GM12878 (cell line): ENCODE measurements at regions not wholly inside any gene's neighbourhood (a gene's known extent, or its start where the extent isn't known, plus 50 kb on each side); places are given as distances from the start of the nearest gene placed in this dataset.

Source experiments
- ATAC-seq: fragments of 200-7000 bp; cut with Tn5 transposase; 3 replicates; pipeline ENCODE4 v1.9.1; 2020; ENCODE audit warnings: mild to moderate bottlenecking, moderate library complexity
- BruUV-seq: library from RNA; stranded (reverse); fragments of 400-500 nt; replicated peaks from 2 replicates; lab custom pipeline; 2021; lab: Mats Ljungman, UMichigan
- CTCF ChIA-PET: fragments of 300-600 bp; sonication (Branson Sonifier 250); formaldehyde crosslinking; extraction: SDS; loops from one replicate; lab custom pipeline; 2021; ENCODE audit warnings: inconsistent platforms; lab: Yijun Ruan, JAX
- POLR2A ChIA-PET: fragments of 350-600 bp; formaldehyde crosslinking; extraction: SDS; loops from one replicate; lab custom pipeline; 2021; ENCODE audit warnings: inconsistent platforms; lab: Charles Lee
- RAD21 ChIA-PET: fragments of 300-600 bp; sonication (Branson Sonifier 250); formaldehyde crosslinking; loops from one replicate; lab custom pipeline; 2023; ENCODE audit warnings: antibody characterized with exemption; ENCODE audit not compliant: unreplicated experiment; lab: Charles Lee
- SMC1A ChIA-PET: fragments of 300-600 bp; sonication (Branson Sonifier 250); formaldehyde crosslinking; loops from one replicate; lab custom pipeline; 2023; ENCODE audit not compliant: unreplicated experiment, uncharacterized antibody; lab: Charles Lee
- DNase-seq: peaks from one replicate; pipeline ENCODE4 v3.0.0-alpha.2; 2011; ENCODE audit warnings: low read depth, low spot score
- FAIRE-seq: peaks from 3 replicates; lab custom pipeline; 2011; peaks lifted over from hg19 to GRCh38; lab: Jason Lieb, UNC
- H2AFZ ChIP-seq: 2 replicates; pipeline ENCODE4 v1.6.0; 2011; ENCODE audit warnings: low read depth, low read length, control low read depth; ENCODE audit not compliant: control insufficient read depth
- H3K27ac ChIP-seq: 2 replicates; pipeline ENCODE4 v1.5.1; 2011; ENCODE audit warnings: control low read depth; ENCODE audit not compliant: control insufficient read depth, insufficient read depth
- H3K27me3 ChIP-seq, 2 experiments: replicated peaks in 1 of 2; 2 replicates each; pipeline versions ENCODE4 v1.6.0 to v1.6.1; 2011; ENCODE audit warnings: low read length in 1 of 2; ENCODE audit not compliant: control insufficient read depth in 2 of 2, insufficient read depth in 2 of 2
- H3K36me3 ChIP-seq, 2 experiments: 2 replicates each; pipeline ENCODE4 v1.5.1; 2011; ENCODE audit warnings: low read length in 1 of 2; ENCODE audit not compliant: control insufficient read depth in 2 of 2, insufficient read depth in 2 of 2
- H3K4me1 ChIP-seq: 2 replicates; pipeline ENCODE4 v1.6.1; 2011; ENCODE audit warnings: mild to moderate bottlenecking, low read length, moderate library complexity, mixed read lengths; ENCODE audit not compliant: control insufficient read depth, insufficient read depth
- H3K4me2 ChIP-seq: 2 replicates; pipeline ENCODE4 v1.6.0; 2011; ENCODE audit warnings: control low read depth; ENCODE audit not compliant: control insufficient read depth, insufficient read depth
- H3K4me3 ChIP-seq: fragments of 200-600 bp; sonication (generic); 2 replicates; pipeline ENCODE4 v1.5.1; 2016
- H3K79me2 ChIP-seq: 2 replicates; pipeline ENCODE4 v1.6.0; 2011; ENCODE audit warnings: low read length; ENCODE audit not compliant: control insufficient read depth, insufficient read depth
- H3K9ac ChIP-seq: 2 replicates; pipeline ENCODE4 v1.8.0; 2011; ENCODE audit warnings: low read length, control low read depth, mixed read lengths; ENCODE audit not compliant: control insufficient read depth, insufficient read depth
- H3K9me3 ChIP-seq: replicated peaks from 3 replicates; pipeline ENCODE4 v1.5.1; 2011; ENCODE audit warnings: mild to moderate bottlenecking, low read length; ENCODE audit not compliant: control insufficient read depth, insufficient read depth
- H4K20me1 ChIP-seq: 2 replicates; pipeline ENCODE4 v1.6.0; 2011; ENCODE audit not compliant: control insufficient read depth, insufficient read depth
- KLF5 ChIP-seq: fragments of 450-650 bp; IDR thresholded peaks from 2 replicates; pipeline ENCODE4 v1.6.1; 2014; ENCODE audit warnings: mild to moderate bottlenecking; ENCODE audit not compliant: partially characterized antibody
- NR2C2 ChIP-seq: IDR thresholded peaks from 2 replicates; pipeline ENCODE4 v1.6.1; 2011; ENCODE audit warnings: borderline replicate concordance, low read depth; ENCODE audit not compliant: control insufficient read depth, insufficient read length
- WGBS: methylation state at CpG from one replicate; pipeline ENCODE4 v1.1.6; 2016; ENCODE audit warnings: low lambda C conversion rate; ENCODE audit not compliant: insufficient replicate concordance, insufficient coverage; ENCODE audit errors: missing lambda C conversion rate; 5-methylcytosine and 5-hydroxymethylcytosine counted together
- in situ Hi-C: fragments of 300-500 bp; cut with MboI; formaldehyde crosslinking; loops from 9 replicates; pipeline ENCODE4 v1.14.3; 2018; ENCODE audit warnings: mixed read lengths
- intact Hi-C: fragments of 100-400 bp; cut with micrococcal nuclease; formaldehyde crosslinking; loops from one replicate; pipeline ENCODE4 v1.14.2; 2022; ENCODE audit not compliant: unreplicated experiment
- TF ChIP-seq, protein P1 (sequence below): fragments of 450-650 bp; IDR thresholded peaks from 2 replicates; pipeline ENCODE4 v1.6.1; 2017; ENCODE audit warnings: borderline replicate concordance
- TF ChIP-seq, protein P2 (sequence below): fragments of 450-650 bp; formaldehyde crosslinking; IDR thresholded peaks from 2 replicates; pipeline ENCODE4 v1.4.0; 2022; ENCODE audit warnings: mild to moderate bottlenecking, moderate library complexity

DNA sequence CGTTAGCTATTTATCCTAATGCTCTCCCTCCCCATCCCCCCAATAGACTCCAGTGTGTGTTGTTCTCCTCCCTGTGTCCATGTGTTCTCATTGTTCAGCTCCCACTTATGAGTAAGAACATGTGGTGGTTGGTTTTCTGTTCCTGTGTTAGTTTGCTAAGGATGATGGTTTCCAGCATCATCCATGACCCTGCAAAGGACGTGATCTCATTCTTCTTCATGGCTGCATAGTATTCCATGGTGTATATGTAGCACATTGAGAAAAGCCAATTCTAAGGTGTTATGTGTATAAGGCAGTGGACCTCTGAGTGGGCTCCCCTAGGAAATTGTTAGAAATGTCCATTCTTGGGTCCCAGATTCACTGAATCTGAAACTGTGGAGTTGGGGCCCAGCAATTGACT, 103.1 kb upstream of the MYO10 start:
- Histone ChIP-seq H3K36me3 (no peaks in the 10 kb centered on the region), H3K27ac (no peak overlapping the region), H3K9me3 (no peaks in the 10 kb centered on the region), H3K9ac (no peak overlapping the region), H4K20me1 (no peaks in the 10 kb centered on the region), H3K27me3 (no peaks in the 10 kb centered on the region), H3K4me2 (no peak overlapping the region), H3K4me3 (no peak overlapping the region), H2AFZ (no peak overlapping the region), H3K4me1 (no peaks in the 10 kb centered on the region), H3K79me2 (no peaks in the 10 kb centered on the region)
- ChIA-PET POLR2A (no interaction called here), CTCF (no interaction called here), RAD21 (no interaction called here), SMC1A (no interaction called here)
- no peak for DNase-seq
- 9% methylated on average over 2 of the region's 2 CpGs for WGBS
- intact Hi-C loops, result no loop called here
- ATAC-seq, result no peak
- in situ Hi-C loops, result no loop called here
- FAIRE-seq, result no peak
- TF ChIP-seq NR2C2, result no peak
- TF ChIP-seq, protein P1, sequence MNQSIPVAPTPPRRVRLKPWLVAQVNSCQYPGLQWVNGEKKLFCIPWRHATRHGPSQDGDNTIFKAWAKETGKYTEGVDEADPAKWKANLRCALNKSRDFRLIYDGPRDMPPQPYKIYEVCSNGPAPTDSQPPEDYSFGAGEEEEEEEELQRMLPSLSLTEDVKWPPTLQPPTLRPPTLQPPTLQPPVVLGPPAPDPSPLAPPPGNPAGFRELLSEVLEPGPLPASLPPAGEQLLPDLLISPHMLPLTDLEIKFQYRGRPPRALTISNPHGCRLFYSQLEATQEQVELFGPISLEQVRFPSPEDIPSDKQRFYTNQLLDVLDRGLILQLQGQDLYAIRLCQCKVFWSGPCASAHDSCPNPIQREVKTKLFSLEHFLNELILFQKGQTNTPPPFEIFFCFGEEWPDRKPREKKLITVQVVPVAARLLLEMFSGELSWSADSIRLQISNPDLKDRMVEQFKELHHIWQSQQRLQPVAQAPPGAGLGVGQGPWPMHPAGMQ, result no peak
- TF ChIP-seq KLF5, result no peak
- TF ChIP-seq, protein P2, sequence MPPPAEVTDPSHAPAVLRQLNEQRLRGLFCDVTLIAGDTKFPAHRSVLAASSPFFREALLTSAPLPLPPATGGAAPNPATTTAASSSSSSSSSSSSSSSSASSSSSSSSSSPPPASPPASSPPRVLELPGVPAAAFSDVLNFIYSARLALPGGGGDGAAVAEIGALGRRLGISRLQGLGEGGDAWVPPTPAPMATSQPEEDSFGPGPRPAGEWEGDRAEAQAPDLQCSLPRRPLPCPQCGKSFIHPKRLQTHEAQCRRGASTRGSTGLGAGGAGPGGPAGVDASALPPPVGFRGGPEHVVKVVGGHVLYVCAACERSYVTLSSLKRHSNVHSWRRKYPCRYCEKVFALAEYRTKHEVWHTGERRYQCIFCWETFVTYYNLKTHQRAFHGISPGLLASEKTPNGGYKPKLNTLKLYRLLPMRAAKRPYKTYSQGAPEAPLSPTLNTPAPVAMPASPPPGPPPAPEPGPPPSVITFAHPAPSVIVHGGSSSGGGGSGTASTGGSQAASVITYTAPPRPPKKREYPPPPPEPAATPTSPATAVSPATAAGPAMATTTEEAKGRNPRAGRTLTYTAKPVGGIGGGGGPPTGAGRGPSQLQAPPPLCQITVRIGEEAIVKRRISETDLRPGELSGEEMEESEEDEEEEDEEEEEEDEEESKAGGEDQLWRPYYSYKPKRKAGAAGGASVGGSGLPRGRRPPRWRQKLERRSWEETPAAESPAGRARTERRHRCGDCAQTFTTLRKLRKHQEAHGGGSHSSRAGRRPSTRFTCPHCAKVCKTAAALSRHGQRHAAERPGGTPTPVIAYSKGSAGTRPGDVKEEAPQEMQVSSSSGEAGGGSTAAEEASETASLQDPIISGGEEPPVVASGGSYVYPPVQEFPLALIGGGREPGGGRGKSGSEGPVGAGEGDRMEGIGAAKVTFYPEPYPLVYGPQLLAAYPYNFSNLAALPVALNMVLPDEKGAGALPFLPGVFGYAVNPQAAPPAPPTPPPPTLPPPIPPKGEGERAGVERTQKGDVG (CRISPR knock-in tag), result no peak
- BruUV-seq, result no TSS peak
